ENCODE measurements at regions not wholly inside any gene's neighbourhood (a gene's known extent, or its start where the extent isn't known, plus 50 kb on each side); places are given as distances from the start of the nearest gene placed in this dataset.

GRCh38 chr21:27157097-27157496 is 190.2 kb upstream of the ADAMTS5 start:
- H3K27ac ChIP-seq (ENCODE audit: low read depth in 1 of 2, low read length in 2 of 2): no peak overlapping the region
- no peak for DNase-seq
- H3K4me1 ChIP-seq (ENCODE audit: control insufficient read depth in 1 of 2, insufficient read depth in 2 of 2, low read length in 2 of 2): peaks cover 0 to 2% of the 10 kb centered on the region in 2 donors
- 82 to 83% methylated on average over 7 of the region's 7 CpGs for WGBS, 2 donors
- no peaks in the 10 kb centered on the region for H3K9me3 ChIP-seq (ENCODE audit: control insufficient read depth, low read length)
- H3K27me3 ChIP-seq (ENCODE audit: control insufficient read depth in 1 of 2, insufficient read depth in 2 of 2, low read length in 1 of 2): no peaks in the 10 kb centered on the region
- H3K4me3 ChIP-seq (ENCODE audit: low read length in 2 of 2): no peak overlapping the region
- intact Hi-C loops (cut with DNase I): no loop called here
- no peak for ATAC-seq (ENCODE audit: low FRiP score)
- no peaks in the 10 kb centered on the region for H3K36me3 ChIP-seq (ENCODE audit: control insufficient read depth in 1 of 2, insufficient read depth in 2 of 2, low read length in 1 of 2)

- H3K9me3 ChIP-seq (ENCODE audit: control insufficient read depth, low read length): no peaks in the 10 kb centered on the region
- ATAC-seq (ENCODE audit: low FRiP score) (no peak), DNase-seq (no peak)
- WGBS, 2 donors: 95 to 100% methylated on average over 1 of the region's 1 CpG
- no peaks in the 10 kb centered on the region for H3K36me3 ChIP-seq (ENCODE audit: control insufficient read depth in 1 of 2, insufficient read depth in 2 of 2, low read length in 1 of 2)
- H3K27ac ChIP-seq (ENCODE audit: low read depth in 1 of 2, low read length in 2 of 2): no peak overlapping the region
- H3K4me1 ChIP-seq (ENCODE audit: control insufficient read depth in 1 of 2, insufficient read depth in 2 of 2, low read length in 2 of 2): peaks cover 0 to 2% of the 10 kb centered on the region in 2 donors
- intact Hi-C loops (cut with DNase I): no loop called here
- no peak overlapping the region for H3K4me3 ChIP-seq (ENCODE audit: low read length in 2 of 2)
- H3K27me3 ChIP-seq (ENCODE audit: control insufficient read depth in 1 of 2, insufficient read depth in 2 of 2, low read length in 1 of 2): no peaks in the 10 kb centered on the region
These were observed 189.8 kb upstream of the ADAMTS5 start for GRCh38 chr21:27156666-27157065.

- Histone ChIP-seq H3K4me1 (ENCODE audit: control insufficient read depth in 1 of 2, insufficient read depth in 2 of 2, low read length in 2 of 2) (peaks cover 0 to 2% of the 10 kb centered on the region in 2 donors), H3K27ac (ENCODE audit: low read depth in 1 of 2, low read length in 2 of 2) (no peak overlapping the region), H3K9me3 (ENCODE audit: control insufficient read depth, low read length) (no peaks in the 10 kb centered on the region), H3K36me3 (ENCODE audit: control insufficient read depth in 1 of 2, insufficient read depth in 2 of 2, low read length in 1 of 2) (no peaks in the 10 kb centered on the region), H3K27me3 (ENCODE audit: control insufficient read depth in 1 of 2, insufficient read depth in 2 of 2, low read length in 1 of 2) (no peaks in the 10 kb centered on the region), H3K4me3 (ENCODE audit: low read length in 2 of 2) (no peak overlapping the region)
- ATAC-seq (ENCODE audit: low FRiP score) (no peak), DNase-seq (no peak)
- WGBS, 2 donors: 89 to 97% methylated on average over 1 of the region's 1 CpG
- intact Hi-C loops (cut with DNase I): no loop called here
These were observed 188.2 kb upstream of the ADAMTS5 start for GRCh38 chr21:27155130-27155500.

GRCh38 chr21:27154451-27155129 is 187.7 kb upstream of the ADAMTS5 start:
- Histone ChIP-seq H3K36me3 (ENCODE audit: control insufficient read depth in 1 of 2, insufficient read depth in 2 of 2, low read length in 1 of 2) (no peaks in the 10 kb centered on the region), H3K27me3 (ENCODE audit: control insufficient read depth in 1 of 2, insufficient read depth in 2 of 2, low read length in 1 of 2) (no peaks in the 10 kb centered on the region), H3K4me1 (ENCODE audit: control insufficient read depth in 1 of 2, insufficient read depth in 2 of 2, low read length in 2 of 2) (peaks cover 0 to 2% of the 10 kb centered on the region in 2 donors), H3K27ac (ENCODE audit: low read depth in 1 of 2, low read length in 2 of 2) (no peak overlapping the region), H3K9me3 (ENCODE audit: control insufficient read depth, low read length) (no peaks in the 10 kb centered on the region), H3K4me3 (ENCODE audit: low read length in 2 of 2) (no peak overlapping the region)
- ATAC-seq (ENCODE audit: low FRiP score) (peak; percentile 67), DNase-seq (no peak)
- WGBS, 2 donors: 49 to 52% methylated on average over 4 of the region's 4 CpGs
- intact Hi-C loops (cut with DNase I): no loop called here

GRCh38 chr21:27152996-27153395 is 186.1 kb upstream of the ADAMTS5 start:
- peaks cover 0 to 2% of the 10 kb centered on the region in 2 donors for H3K4me1 ChIP-seq (ENCODE audit: control insufficient read depth in 1 of 2, insufficient read depth in 2 of 2, low read length in 2 of 2)
- no peaks in the 10 kb centered on the region for H3K9me3 ChIP-seq (ENCODE audit: control insufficient read depth, low read length)
- H3K36me3 ChIP-seq (ENCODE audit: control insufficient read depth in 1 of 2, insufficient read depth in 2 of 2, low read length in 1 of 2): no peaks in the 10 kb centered on the region
- no peak overlapping the region for H3K4me3 ChIP-seq (ENCODE audit: low read length in 2 of 2)
- intact Hi-C loops (cut with DNase I): no loop called here
- no peak for ATAC-seq (ENCODE audit: low FRiP score)
- DNase-seq: no peak
- H3K27ac ChIP-seq (ENCODE audit: low read depth in 1 of 2, low read length in 2 of 2): no peak overlapping the region
- no peaks in the 10 kb centered on the region for H3K27me3 ChIP-seq (ENCODE audit: control insufficient read depth in 1 of 2, insufficient read depth in 2 of 2, low read length in 1 of 2)

- intact Hi-C loops (cut with DNase I): no loop called here
- WGBS, 2 donors: 0 to 3% methylated on average over 2 of the region's 2 CpGs
- DNase-seq: no peak
- Histone ChIP-seq H3K27ac (ENCODE audit: low read depth in 1 of 2, low read length in 2 of 2) (peak overlapping the region in 1 of 2 donors; percentile 71), H3K4me1 (ENCODE audit: control insufficient read depth in 1 of 2, insufficient read depth in 2 of 2, low read length in 2 of 2) (peaks cover 0 to 2% of the 10 kb centered on the region in 2 donors), H3K36me3 (ENCODE audit: control insufficient read depth in 1 of 2, insufficient read depth in 2 of 2, low read length in 1 of 2) (no peaks in the 10 kb centered on the region), H3K27me3 (ENCODE audit: control insufficient read depth in 1 of 2, insufficient read depth in 2 of 2, low read length in 1 of 2) (no peaks in the 10 kb centered on the region), H3K9me3 (ENCODE audit: control insufficient read depth, low read length) (no peaks in the 10 kb centered on the region), H3K4me3 (ENCODE audit: low read length in 2 of 2) (no peak overlapping the region)
- ATAC-seq (ENCODE audit: low FRiP score): no peak
These were observed 182.1 kb upstream of the ADAMTS5 start for GRCh38 chr21:27149034-27149433.

- no peak overlapping the region for H3K4me3 ChIP-seq (ENCODE audit: low read length in 2 of 2)
- H3K4me1 ChIP-seq (ENCODE audit: control insufficient read depth in 1 of 2, insufficient read depth in 2 of 2, low read length in 2 of 2): no peaks in the 10 kb centered on the region
- no peaks in the 10 kb centered on the region for H3K9me3 ChIP-seq (ENCODE audit: control insufficient read depth, low read length)
- intact Hi-C loops (cut with DNase I): no loop called here
- 62 to 68% methylated on average over 1 of the region's 1 CpG for WGBS, 2 donors
- ATAC-seq (ENCODE audit: low FRiP score) (no peak), DNase-seq (no peak)
- no peak overlapping the region for H3K27ac ChIP-seq (ENCODE audit: low read depth in 1 of 2, low read length in 2 of 2)
- no peaks in the 10 kb centered on the region for H3K27me3 ChIP-seq (ENCODE audit: control insufficient read depth in 1 of 2, insufficient read depth in 2 of 2, low read length in 1 of 2)
- H3K36me3 ChIP-seq (ENCODE audit: control insufficient read depth in 1 of 2, insufficient read depth in 2 of 2, low read length in 1 of 2): no peaks in the 10 kb centered on the region
These were observed 179.4 kb upstream of the ADAMTS5 start for GRCh38 chr21:27146268-27146667.

GRCh38 chr21:27145134-27145798 is 178.4 kb upstream of the ADAMTS5 start:
- H3K4me1 ChIP-seq (ENCODE audit: control insufficient read depth in 1 of 2, insufficient read depth in 2 of 2, low read length in 2 of 2): no peaks in the 10 kb centered on the region
- no peaks in the 10 kb centered on the region for H3K9me3 ChIP-seq (ENCODE audit: control insufficient read depth, low read length)
- no peak overlapping the region for H3K27ac ChIP-seq (ENCODE audit: low read depth in 1 of 2, low read length in 2 of 2)
- no peak for DNase-seq
- H3K4me3 ChIP-seq (ENCODE audit: low read length in 2 of 2): no peak overlapping the region
- ATAC-seq (ENCODE audit: low FRiP score): no peak
- intact Hi-C loops (cut with DNase I): no loop called here
- 79 to 85% methylated on average over 6 of the region's 6 CpGs for WGBS, 2 donors
- H3K36me3 ChIP-seq (ENCODE audit: control insufficient read depth in 1 of 2, insufficient read depth in 2 of 2, low read length in 1 of 2): no peaks in the 10 kb centered on the region
- H3K27me3 ChIP-seq (ENCODE audit: control insufficient read depth in 1 of 2, insufficient read depth in 2 of 2, low read length in 1 of 2): no peaks in the 10 kb centered on the region

- intact Hi-C loops (cut with DNase I): no loop called here
- Histone ChIP-seq H3K27me3 (ENCODE audit: control insufficient read depth in 1 of 2, insufficient read depth in 2 of 2, low read length in 1 of 2) (no peaks in the 10 kb centered on the region), H3K36me3 (ENCODE audit: control insufficient read depth in 1 of 2, insufficient read depth in 2 of 2, low read length in 1 of 2) (no peaks in the 10 kb centered on the region), H3K4me3 (ENCODE audit: low read length in 2 of 2) (no peak overlapping the region), H3K27ac (ENCODE audit: low read depth in 1 of 2, low read length in 2 of 2) (no peak overlapping the region), H3K4me1 (ENCODE audit: control insufficient read depth in 1 of 2, insufficient read depth in 2 of 2, low read length in 2 of 2) (no peaks in the 10 kb centered on the region), H3K9me3 (ENCODE audit: control insufficient read depth, low read length) (no peaks in the 10 kb centered on the region)
- 95 to 98% methylated on average over 31 of the region's 31 CpGs for WGBS, 2 donors
- ATAC-seq (ENCODE audit: low FRiP score) (peak; percentile 46), DNase-seq (peak; percentile 37 to 51)
These were observed 176.6 kb upstream of the ADAMTS5 start for GRCh38 chr21:27143476-27143875.
